Suprapubic skin (tissue), 4 donors: ENCODE measurements at regions not wholly inside any gene's neighbourhood (a gene's known extent, or its start where the extent isn't known, plus 50 kb on each side); places are given as distances from the start of the nearest gene placed in this dataset.
"Not testable (repeated sequence)": the region's sequence is repeated elsewhere in the genome, so short reads cannot be mapped to it uniquely, and the experiment has no call there.

Source experiments
- DNase-seq, 2 donors: peaks; one replicate each; pipeline ENCODE4 v3.0.0-alpha.2; 2019; ENCODE audit warnings: low spot score in 2 of 2
- H3K27ac ChIP-seq: fragments of 200-600 bp; sonication (generic); one replicate; pipeline ENCODE4 v1.5.1; 2019
- H3K27me3 ChIP-seq: fragments of 200-600 bp; sonication (generic); one replicate; pipeline ENCODE4 v1.5.1; 2019
- H3K36me3 ChIP-seq: fragments of 200-600 bp; sonication (generic); one replicate; pipeline ENCODE4 v1.5.1; 2019
- H3K4me1 ChIP-seq: fragments of 200-600 bp; sonication (generic); one replicate; pipeline ENCODE4 v1.5.1; 2019
- H3K4me3 ChIP-seq: fragments of 200-600 bp; sonication (generic); one replicate; pipeline ENCODE4 v1.5.1; 2019; ENCODE audit warnings: mild to moderate bottlenecking
- H3K9me3 ChIP-seq: fragments of 200-600 bp; sonication (generic); one replicate; pipeline ENCODE4 v1.5.1; 2019
- CTCF ChIP-seq, 2 donors: fragments of 200-600 bp in 1 of 2; fragments of 450-650 bp in 1 of 2; sonication (generic) in 1 of 2; IDR thresholded peaks; one replicate each; pipeline ENCODE4 v1.5.1; 2016 to 2019; ENCODE audit warnings: antibody characterized with exemption in 2 of 2, mild to moderate bottlenecking in 1 of 2, moderate library complexity in 1 of 2
- EP300 ChIP-seq: sonication (generic); formaldehyde crosslinking; IDR thresholded peaks from one replicate; pipeline ENCODE4 v1.6.1; 2017; ENCODE audit warnings: antibody characterized with exemption
- POLR2A ChIP-seq, 2 donors: fragments of 450-650 bp; IDR thresholded peaks; one replicate each; pipeline ENCODE4 v1.6.1; 2017; ENCODE audit warnings: antibody characterized with exemption in 2 of 2, mild to moderate bottlenecking in 2 of 2, moderate library complexity in 2 of 2
- POLR2AphosphoS5 ChIP-seq, 3 donors: sonication (generic); formaldehyde crosslinking; IDR thresholded peaks; one replicate each; pipeline ENCODE4 v1.6.1; 2017; ENCODE audit warnings: antibody characterized with exemption in 3 of 3
- WGBS: methylation state at CpG from one replicate; pipeline ENCODE4 v1.1.5; 2018; 5-methylcytosine and 5-hydroxymethylcytosine counted together

- H3K4me3 ChIP-seq = no peak overlapping the region
- peaks cover 11% of the 10 kb centered on the region for H3K9me3 ChIP-seq
- no peak for DNase-seq
- no peaks in the 10 kb centered on the region for H3K4me1 ChIP-seq
- H3K27ac ChIP-seq = no peak overlapping the region
- TF ChIP-seq POLR2AphosphoS5 (IDR thresholded peaks at IDR 0.05) (no peak), CTCF (IDR thresholded peaks at IDR 0.05) (no peak), POLR2A (IDR thresholded peaks at IDR 0.05) (no peak), EP300 (no peak)
- no peaks in the 10 kb centered on the region for H3K27me3 ChIP-seq
- no peaks in the 10 kb centered on the region for H3K36me3 ChIP-seq
Observed at GRCh38 chr12:70008944-70009343, 183.9 kb downstream of the MYRFL start.

GRCh38 chr12:70011353-70011752 lies 186.3 kb downstream of the MYRFL start:
- DNase-seq = no peak
- H3K27me3 ChIP-seq = no peaks in the 10 kb centered on the region
- H3K27ac ChIP-seq = no peak overlapping the region
- TF ChIP-seq EP300 = no peak
- no peak for TF ChIP-seq CTCF (IDR thresholded peaks at IDR 0.05)
- TF ChIP-seq POLR2A (IDR thresholded peaks at IDR 0.05) = no peak
- TF ChIP-seq POLR2AphosphoS5 (IDR thresholded peaks at IDR 0.05) = no peak
- H3K9me3 ChIP-seq = peaks cover 11% of the 10 kb centered on the region
- H3K36me3 ChIP-seq = no peaks in the 10 kb centered on the region
- 100% methylated on average over 1 of the region's 1 CpG for WGBS
- H3K4me3 ChIP-seq = no peak overlapping the region
- H3K4me1 ChIP-seq = no peaks in the 10 kb centered on the region

GRCh38 chr12:70013016-70013415 lies 188.0 kb downstream of the MYRFL start:
- WGBS = 74% methylated on average over 23 of the region's 23 CpGs
- not testable (repeated sequence) for H3K4me1 ChIP-seq, H3K27ac ChIP-seq, DNase-seq, H3K27me3 ChIP-seq, H3K36me3 ChIP-seq
- Histone ChIP-seq H3K9me3 (peaks cover 11% of the 10 kb centered on the region), H3K4me3 (peak overlapping the region; percentile 28)

GRCh38 chr12:70028515-70028914 lies 203.5 kb downstream of the MYRFL start:
- Histone ChIP-seq H3K4me3 (no peak overlapping the region), H3K27ac (no peak overlapping the region), H3K36me3 (no peaks in the 10 kb centered on the region), H3K4me1 (peaks cover 6% of the 10 kb centered on the region), H3K27me3 (no peaks in the 10 kb centered on the region), H3K9me3 (no peaks in the 10 kb centered on the region)
- WGBS = 94% methylated on average over 15 of the region's 15 CpGs
- DNase-seq = no peak
- no peak for TF ChIP-seq EP300
- TF ChIP-seq POLR2A (IDR thresholded peaks at IDR 0.05) = no peak
- TF ChIP-seq CTCF (IDR thresholded peaks at IDR 0.05) = no peak
- no peak for TF ChIP-seq POLR2AphosphoS5 (IDR thresholded peaks at IDR 0.05)

GRCh38 chr12:70028918-70029317 lies 203.9 kb downstream of the MYRFL start:
- H3K9me3 ChIP-seq = no peaks in the 10 kb centered on the region
- H3K36me3 ChIP-seq = no peaks in the 10 kb centered on the region
- H3K4me3 ChIP-seq = no peak overlapping the region
- no peaks in the 10 kb centered on the region for H3K27me3 ChIP-seq
- 85% methylated on average over 3 of the region's 3 CpGs for WGBS
- H3K27ac ChIP-seq = no peak overlapping the region
- DNase-seq = no peak
- TF ChIP-seq CTCF (IDR thresholded peaks at IDR 0.05) (no peak), POLR2AphosphoS5 (IDR thresholded peaks at IDR 0.05) (no peak), EP300 (no peak), POLR2A (IDR thresholded peaks at IDR 0.05) (no peak)
- H3K4me1 ChIP-seq = peaks cover 6% of the 10 kb centered on the region

GRCh38 chr12:70031046-70031445 lies 206.0 kb downstream of the MYRFL start:
- DNase-seq = no peak
- H3K9me3 ChIP-seq = no peaks in the 10 kb centered on the region
- TF ChIP-seq EP300 = no peak
- TF ChIP-seq POLR2AphosphoS5 (IDR thresholded peaks at IDR 0.05) = no peak
- TF ChIP-seq POLR2A (IDR thresholded peaks at IDR 0.05) = no peak
- no peak for TF ChIP-seq CTCF (IDR thresholded peaks at IDR 0.05)
- H3K27ac ChIP-seq = peak overlapping the region; percentile 82
- no peaks in the 10 kb centered on the region for H3K36me3 ChIP-seq
- peaks cover 6% of the 10 kb centered on the region for H3K4me1 ChIP-seq
- H3K4me3 ChIP-seq = no peak overlapping the region
- WGBS = 54% methylated on average over 3 of the region's 3 CpGs
- H3K27me3 ChIP-seq = no peaks in the 10 kb centered on the region
